ENCODE measurements at regions not wholly inside any gene's neighbourhood (a gene's known extent, or its start where the extent isn't known, plus 50 kb on each side); places are given as distances from the start of the nearest gene placed in this dataset.
A peak's percentile ranks its signal among the peaks of the same experiment; 100 is the strongest.

- DNase-seq (ENCODE audit: low spot score), result peak; percentile 77
These were observed 185.4 kb downstream of the ABCC12 start for GRCh38 chr16:47970291-47970931.

- no peak for DNase-seq (ENCODE audit: low spot score)
These were observed 188.4 kb downstream of the ABCC12 start for GRCh38 chr16:47967374-47967773.

GRCh38 chr16:47966325-47966724 lies 189.5 kb downstream of the ABCC12 start:
- DNase-seq (ENCODE audit: low spot score), result no peak

GRCh38 chr16:47965439-47965838 lies 190.4 kb downstream of the ABCC12 start:
- DNase-seq (ENCODE audit: low spot score), result peak; percentile 64

GRCh38 chr16:47958726-47959125 lies 197.1 kb downstream of the ABCC12 start:
- DNase-seq (ENCODE audit: low spot score), result no peak

- no peak for DNase-seq (ENCODE audit: low spot score)
These were observed 198.9 kb downstream of the ABCC12 start for GRCh38 chr16:47956916-47957315.

GRCh38 chr16:47949714-47950113 lies 206.1 kb downstream of the ABCC12 start:
- DNase-seq (ENCODE audit: low spot score), result no peak

GRCh38 chr16:47949276-47949675 lies 206.5 kb downstream of the ABCC12 start:
- no peak for DNase-seq (ENCODE audit: low spot score)

- no peak for DNase-seq (ENCODE audit: low spot score)
These were observed 208.1 kb downstream of the ABCC12 start for GRCh38 chr16:47947723-47948122.

GRCh38 chr16:47946092-47946491 lies 209.7 kb downstream of the ABCC12 start:
- DNase-seq (ENCODE audit: low spot score), result no peak

- DNase-seq (ENCODE audit: low spot score), result no peak
These were observed 211.2 kb downstream of the ABCC12 start for GRCh38 chr16:47944589-47944988.

- DNase-seq (ENCODE audit: low spot score), result no peak
These were observed 212.6 kb downstream of the ABCC12 start for GRCh38 chr16:47943235-47943634.

- DNase-seq (ENCODE audit: low spot score), result no peak
These were observed 215.3 kb downstream of the ABCC12 start for GRCh38 chr16:47940466-47940865.

GRCh38 chr16:47939680-47940079 lies 216.1 kb downstream of the ABCC12 start:
- DNase-seq (ENCODE audit: low spot score), result no peak

GRCh38 chr16:47938272-47938671 lies 217.5 kb downstream of the ABCC12 start:
- DNase-seq (ENCODE audit: low spot score), result no peak

- no peak for DNase-seq (ENCODE audit: low spot score)
These were observed 227.8 kb downstream of the ABCC12 start for GRCh38 chr16:47928008-47928407.

- no peak for DNase-seq (ENCODE audit: low spot score)
These were observed 228.5 kb downstream of the ABCC12 start for GRCh38 chr16:47927330-47927729.

GRCh38 chr16:47925811-47926460 lies 229.9 kb downstream of the ABCC12 start:
- DNase-seq (ENCODE audit: low spot score), result no peak

- no peak for DNase-seq (ENCODE audit: low spot score)
These were observed 230.8 kb downstream of the ABCC12 start for GRCh38 chr16:47924950-47925349.

- DNase-seq (ENCODE audit: low spot score), result no peak
These were observed 234.3 kb downstream of the ABCC12 start for GRCh38 chr16:47921535-47921934.

- no peak for DNase-seq (ENCODE audit: low spot score)
These were observed 235.1 kb downstream of the ABCC12 start for GRCh38 chr16:47920709-47921108.

GRCh38 chr16:47917118-47917517 lies 238.7 kb downstream of the ABCC12 start:
- no peak for DNase-seq (ENCODE audit: low spot score)

GRCh38 chr16:47916266-47916665 lies 239.5 kb downstream of the ABCC12 start:
- DNase-seq (ENCODE audit: low spot score), result no peak

- no peak for DNase-seq (ENCODE audit: low spot score)
These were observed 248.7 kb downstream of the ABCC12 start for GRCh38 chr16:47907109-47907508.
